MCF 10A (cell line): ENCODE measurements at regions not wholly inside any gene's neighbourhood (a gene's known extent, or its start where the extent isn't known, plus 50 kb on each side); places are given as distances from the start of the nearest gene placed in this dataset.

Experiments
- BruUV-seq: library from RNA; stranded (reverse); fragments of 400-500 nt; replicated peaks from 2 replicates; lab custom pipeline; 2021; lab: Mats Ljungman, UMichigan
- CTCF ChIA-PET: fragments of 300-600 bp; sonication (Branson Sonifier 250); formaldehyde crosslinking; extraction: SDS; loops from one replicate; lab custom pipeline; 2021; ENCODE audit warnings: antibody characterized with exemption, inconsistent platforms; lab: Yijun Ruan, JAX
- POLR2A ChIA-PET: fragments of 300-600, 350-650 bp; sonication (Branson Sonifier 250); formaldehyde crosslinking; extraction: SDS; loops from one replicate; lab custom pipeline; 2020; ENCODE audit warnings: antibody characterized with exemption, inconsistent platforms; lab: Yijun Ruan, JAX
- DNase-seq: peaks from one replicate; pipeline ENCODE4 v3.0.0-alpha.2; 2018; ENCODE audit not compliant: unreplicated experiment
- H3K27ac Mint-ChIP-seq: one replicate; pipeline ENCODE4 v1.8.0; 2022; ENCODE audit warnings: mild to moderate bottlenecking, low read depth, mixed read lengths; ENCODE audit not compliant: unreplicated experiment
- H3K27me3 Mint-ChIP-seq: one replicate; pipeline ENCODE4 v1.8.0; 2022; ENCODE audit warnings: mixed read lengths; ENCODE audit not compliant: insufficient read depth, unreplicated experiment
- H3K36me3 Mint-ChIP-seq: one replicate; pipeline ENCODE4 v1.8.0; 2022; ENCODE audit warnings: mild to moderate bottlenecking, moderate library complexity, mixed read lengths; ENCODE audit not compliant: insufficient read depth, unreplicated experiment
- H3K4me1 Mint-ChIP-seq: one replicate; pipeline ENCODE4 v1.8.0; 2022; ENCODE audit warnings: mixed read lengths; ENCODE audit not compliant: insufficient read depth, unreplicated experiment
- H3K4me3 Mint-ChIP-seq: one replicate; pipeline ENCODE4 v1.8.0; 2022; ENCODE audit warnings: mild to moderate bottlenecking, moderate library complexity, mixed read lengths; ENCODE audit not compliant: unreplicated experiment
- H3K9me3 Mint-ChIP-seq: one replicate; pipeline ENCODE4 v1.8.0; 2022; ENCODE audit warnings: mixed read lengths; ENCODE audit not compliant: unreplicated experiment
- intact Hi-C: fragments of 100-400 bp; cut with micrococcal nuclease; formaldehyde crosslinking; loops from 2 replicates; pipeline ENCODE4 v1.14.1; 2022
- TF ChIP-seq, protein P1 (sequence below): fragments of 200-600 bp; IDR thresholded peaks from one replicate; pipeline ENCODE4 v1.8.0; 2022; ENCODE audit warnings: antibody characterized with exemption, mild to moderate bottlenecking; ENCODE audit not compliant: unreplicated experiment

DNA sequence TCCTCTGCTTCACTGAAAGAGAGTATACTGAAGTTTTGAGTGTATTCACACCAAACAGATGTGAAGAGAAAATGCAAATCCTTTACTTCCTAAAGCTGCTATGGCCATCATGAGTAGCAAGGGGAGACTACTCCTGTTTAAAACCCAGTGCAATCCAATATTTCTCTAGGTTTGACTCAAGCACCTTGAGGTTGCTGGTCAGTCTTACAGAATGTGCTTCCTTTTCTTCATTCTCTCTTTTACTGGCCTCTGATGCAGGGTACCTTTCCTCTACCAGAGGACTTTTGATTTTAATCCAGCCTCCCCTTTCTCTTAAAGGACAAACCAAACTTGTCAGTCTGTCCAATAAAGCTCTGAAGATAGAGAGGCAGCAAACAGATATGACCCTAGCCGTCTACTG is 98.1 kb upstream of the TLE4 start:
- intact Hi-C loops: no loop called here
- no peak overlapping the region for H3K27ac Mint-ChIP-seq

DNA sequence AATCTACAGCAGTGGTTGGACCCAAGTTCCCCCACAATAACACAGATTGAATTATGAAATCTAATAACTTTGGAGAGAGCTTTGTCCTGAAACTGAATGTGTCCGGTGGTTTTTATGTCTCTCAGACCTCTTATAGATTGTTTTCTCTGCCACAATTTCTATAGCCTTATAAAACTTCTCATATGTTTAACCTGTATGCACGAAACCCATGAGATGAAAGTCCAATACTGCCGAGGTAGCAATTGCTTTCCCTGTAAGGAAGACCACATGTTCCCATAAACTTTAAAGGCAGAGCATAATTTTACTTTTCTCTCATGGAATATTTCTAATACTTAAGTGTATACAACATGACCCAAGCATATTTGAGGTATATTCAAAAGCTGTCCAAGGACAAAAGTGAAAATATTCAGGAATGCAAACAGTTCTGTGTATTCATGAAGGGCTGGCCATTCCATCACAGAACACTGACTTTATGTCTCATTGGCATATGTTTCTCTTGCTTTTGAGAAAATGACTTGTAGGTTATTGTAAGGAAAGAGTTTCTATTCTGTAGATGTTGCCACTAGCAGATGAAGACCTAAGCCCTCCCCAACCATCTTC is 94.4 kb upstream of the TLE4 start:
- Mint-ChIP-seq H3K27me3 (no peaks in the 10 kb centered on the region), H3K4me1 (peaks cover 8% of the 10 kb centered on the region), H3K27ac (no peak overlapping the region), H3K9me3 (no peaks in the 10 kb centered on the region), H3K36me3 (no peaks in the 10 kb centered on the region), H3K4me3 (no peak overlapping the region)
- intact Hi-C loops: no loop called here
- DNase-seq: no peak
- TF ChIP-seq, protein P1, sequence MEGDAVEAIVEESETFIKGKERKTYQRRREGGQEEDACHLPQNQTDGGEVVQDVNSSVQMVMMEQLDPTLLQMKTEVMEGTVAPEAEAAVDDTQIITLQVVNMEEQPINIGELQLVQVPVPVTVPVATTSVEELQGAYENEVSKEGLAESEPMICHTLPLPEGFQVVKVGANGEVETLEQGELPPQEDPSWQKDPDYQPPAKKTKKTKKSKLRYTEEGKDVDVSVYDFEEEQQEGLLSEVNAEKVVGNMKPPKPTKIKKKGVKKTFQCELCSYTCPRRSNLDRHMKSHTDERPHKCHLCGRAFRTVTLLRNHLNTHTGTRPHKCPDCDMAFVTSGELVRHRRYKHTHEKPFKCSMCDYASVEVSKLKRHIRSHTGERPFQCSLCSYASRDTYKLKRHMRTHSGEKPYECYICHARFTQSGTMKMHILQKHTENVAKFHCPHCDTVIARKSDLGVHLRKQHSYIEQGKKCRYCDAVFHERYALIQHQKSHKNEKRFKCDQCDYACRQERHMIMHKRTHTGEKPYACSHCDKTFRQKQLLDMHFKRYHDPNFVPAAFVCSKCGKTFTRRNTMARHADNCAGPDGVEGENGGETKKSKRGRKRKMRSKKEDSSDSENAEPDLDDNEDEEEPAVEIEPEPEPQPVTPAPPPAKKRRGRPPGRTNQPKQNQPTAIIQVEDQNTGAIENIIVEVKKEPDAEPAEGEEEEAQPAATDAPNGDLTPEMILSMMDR: no peak
- no TSS peak for BruUV-seq
- ChIA-PET CTCF (no interaction called here), POLR2A (no interaction called here)

More for the DNA sequence above, 98.1 kb upstream of the TLE4 start:
- Mint-ChIP-seq H3K4me3 (no peak overlapping the region), H3K4me1 (peaks cover 8% of the 10 kb centered on the region), H3K27me3 (no peaks in the 10 kb centered on the region), H3K36me3 (no peaks in the 10 kb centered on the region), H3K9me3 (no peaks in the 10 kb centered on the region)
- DNase-seq: no peak
- POLR2A ChIA-PET: no interaction called here
- TF ChIP-seq, protein P1: no peak
- CTCF ChIA-PET: interaction anchor here (0.6 to 0.9 kb wide), 2 partner anchors 19 to 37 kb away, joined by 3 read pairs; no protein-coding TSS in a partner anchor
- BruUV-seq: no TSS peak

DNA sequence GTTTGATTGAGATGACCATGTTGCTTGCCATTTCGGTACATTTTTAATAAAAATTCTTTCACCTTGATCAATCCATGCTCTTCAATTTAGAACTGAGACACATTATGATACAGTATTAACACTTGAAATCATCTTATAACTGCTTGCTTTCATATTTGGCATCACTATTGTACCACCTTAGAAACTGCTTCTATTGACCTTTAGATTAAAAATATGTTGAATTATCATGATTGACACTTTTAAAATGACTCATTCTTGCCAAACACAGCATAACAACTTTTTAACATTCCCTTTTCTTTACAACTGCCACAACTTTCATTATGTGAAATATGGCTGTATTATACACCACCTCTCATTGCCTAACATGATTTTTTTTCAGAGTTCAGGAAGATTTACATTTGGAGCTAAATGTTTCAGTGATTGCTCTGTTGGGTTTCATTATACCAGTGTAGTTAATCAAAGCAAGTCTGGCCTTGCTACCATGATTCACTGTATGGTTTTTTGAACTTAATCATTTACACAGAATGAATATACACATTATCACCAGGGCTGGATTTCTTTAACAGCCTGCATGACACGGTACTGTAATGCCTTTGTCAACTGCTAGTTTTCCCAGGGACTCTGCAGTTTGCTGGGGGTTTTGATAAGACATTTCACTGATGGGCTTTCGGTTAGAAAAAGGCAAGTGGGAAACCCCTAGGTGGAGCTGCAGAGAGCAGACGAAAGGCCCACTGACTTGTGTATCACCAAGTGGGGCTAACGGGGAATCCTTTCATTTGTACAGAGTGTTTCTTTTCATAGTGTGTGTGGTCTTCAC is 93.6 kb upstream of the TLE4 start:
- CTCF ChIA-PET: interaction anchor here (0.5 to 1.2 kb wide), 5 partner anchors 9 to 600 kb away, joined by 3 to 4 read pairs (median 3); no protein-coding TSS in a partner anchor
- H3K4me3 Mint-ChIP-seq: no peak overlapping the region
- no peaks in the 10 kb centered on the region for H3K27me3 Mint-ChIP-seq
- TF ChIP-seq, protein P1: no peak
- peak; percentile 24 for DNase-seq
- no peaks in the 10 kb centered on the region for H3K36me3 Mint-ChIP-seq
- BruUV-seq: no TSS peak
- POLR2A ChIA-PET: interaction anchor here (0.6 to 1.7 kb wide), 9 partner anchors 9 to 905 kb away, joined by 3 to 11 read pairs (median 3); partner anchors contain the start of gene TLE4
- intact Hi-C loops: no loop called here
- peaks cover 8% of the 10 kb centered on the region for H3K4me1 Mint-ChIP-seq
- no peaks in the 10 kb centered on the region for H3K9me3 Mint-ChIP-seq
- no peak overlapping the region for H3K27ac Mint-ChIP-seq

DNA sequence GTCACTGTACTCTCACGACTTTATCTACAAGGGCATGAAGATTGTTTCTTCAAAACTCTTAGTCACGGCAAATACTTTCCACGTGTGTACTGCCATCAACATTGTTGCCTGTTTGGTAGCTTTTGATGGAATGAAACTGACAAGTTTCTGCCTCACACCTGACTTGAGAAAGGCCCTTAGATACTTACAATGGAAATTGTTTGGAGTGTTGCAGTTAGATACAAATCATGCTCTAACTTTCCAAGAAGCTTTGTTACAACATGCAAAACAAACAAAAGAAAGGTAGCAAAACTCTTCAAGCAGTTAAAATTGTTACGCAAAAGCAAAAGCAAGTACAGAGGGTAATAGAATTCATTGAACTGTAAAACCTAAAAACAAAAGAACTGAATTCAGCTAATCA is 91.1 kb upstream of the TLE4 start:
- no peaks in the 10 kb centered on the region for H3K27me3 Mint-ChIP-seq
- no TSS peak for BruUV-seq
- H3K27ac Mint-ChIP-seq: no peak overlapping the region
- intact Hi-C loops: loop anchor here (10.0 kb wide), 1 partner anchor 94 kb away; the partner anchor contains the start of gene TLE4
- DNase-seq: peak; percentile 12
- ChIA-PET CTCF (interaction anchor here (0.6 to 1.5 kb wide), 3 partner anchors 8 to 275 kb away, joined by 3 to 9 read pairs (median 3); partner anchors contain the start of gene TLE4), POLR2A (interaction anchor here (0.7 to 2.0 kb wide), 6 partner anchors 9 to 316 kb away, joined by 4 to 15 read pairs (median 6); partner anchors contain the start of gene TLE4)
- H3K36me3 Mint-ChIP-seq: no peaks in the 10 kb centered on the region
- H3K4me3 Mint-ChIP-seq: no peak overlapping the region
- H3K4me1 Mint-ChIP-seq: peaks cover 8% of the 10 kb centered on the region
- no peaks in the 10 kb centered on the region for H3K9me3 Mint-ChIP-seq
- TF ChIP-seq, protein P1: no peak
